ENCODE measurements at regions not wholly inside any gene's neighbourhood (a gene's known extent, or its start where the extent isn't known, plus 50 kb on each side); places are given as distances from the start of the nearest gene placed in this dataset.

GRCh38 chr2:234423884-234424283 is 73.0 kb downstream of the ARL4C start:
- TF ChIP-seq CTCF (IDR thresholded peaks at IDR 0.05) = no peak
- TF ChIP-seq POLR2A (IDR thresholded peaks at IDR 0.05) = no peak
